Activated CD4-positive, alpha-beta T cell treated with anti-CD3 and anti-CD28 coated beads, Interleukin-2, amount 50 U/mL, for 16 hours (primary cell): ENCODE measurements at regions not wholly inside any gene's neighbourhood (a gene's known extent, or its start where the extent isn't known, plus 50 kb on each side); places are given as distances from the start of the nearest gene placed in this dataset.
"Not testable (repeated sequence)": the region's sequence is repeated elsewhere in the genome, so short reads cannot be mapped to it uniquely, and the experiment has no call there.

Experiments
- DNase-seq: peaks from one replicate; pipeline ENCODE4 v3.0.0-alpha.2; 2020

GRCh38 chr4:55696424-55696823 lies 60.3 kb upstream of the NMU start:
- not testable (repeated sequence) for DNase-seq

- no peak for DNase-seq
Measured at GRCh38 chr4:55706541-55706940, 70.4 kb upstream of the NMU start.

- DNase-seq: no peak
Measured at GRCh38 chr4:55707507-55707906, 71.4 kb upstream of the NMU start.

GRCh38 chr4:55707991-55708390 lies 71.9 kb upstream of the NMU start:
- DNase-seq: not testable (repeated sequence)

GRCh38 chr4:55712835-55713234 lies 76.7 kb upstream of the NMU start:
- not testable (repeated sequence) for DNase-seq

GRCh38 chr4:55721651-55722050 lies 85.6 kb upstream of the NMU start:
- DNase-seq: no peak

GRCh38 chr4:55722132-55722531 lies 86.0 kb upstream of the NMU start:
- DNase-seq: no peak

- DNase-seq: no peak
Measured at GRCh38 chr4:55723403-55723802, 87.3 kb upstream of the NMU start.

- DNase-seq: no peak
Measured at GRCh38 chr4:55725057-55725456, 89.0 kb upstream of the NMU start.

GRCh38 chr4:55727746-55728145 lies 91.6 kb upstream of the NMU start:
- DNase-seq: no peak

- no peak for DNase-seq
Measured at GRCh38 chr4:55729351-55730279, 90.0 kb upstream of the EXOC1L start.

- no peak for DNase-seq
Measured at GRCh38 chr4:55730280-55730931, 89.2 kb upstream of the EXOC1L start.

GRCh38 chr4:55731959-55732358 lies 87.6 kb upstream of the EXOC1L start:
- DNase-seq: no peak

- DNase-seq: no peak
Measured at GRCh38 chr4:55732864-55733263, 86.7 kb upstream of the EXOC1L start.

GRCh38 chr4:55733932-55734331 lies 85.7 kb upstream of the EXOC1L start:
- DNase-seq: no peak

- no peak for DNase-seq
Measured at GRCh38 chr4:55736605-55737183, 82.9 kb upstream of the EXOC1L start.

- no peak for DNase-seq
Measured at GRCh38 chr4:55742655-55743202, 76.9 kb upstream of the EXOC1L start.

- DNase-seq: no peak
Measured at GRCh38 chr4:55744369-55744768, 75.2 kb upstream of the EXOC1L start.

- DNase-seq: no peak
Measured at GRCh38 chr4:55745014-55745413, 74.6 kb upstream of the EXOC1L start.

- DNase-seq: no peak
Measured at GRCh38 chr4:55747793-55748192, 71.8 kb upstream of the EXOC1L start.

- DNase-seq: no peak
Measured at GRCh38 chr4:55749666-55750065, 69.9 kb upstream of the EXOC1L start.

GRCh38 chr4:55752810-55753209 lies 66.8 kb upstream of the EXOC1L start:
- DNase-seq: no peak

GRCh38 chr4:55753856-55754255 lies 65.7 kb upstream of the EXOC1L start:
- DNase-seq: no peak
